IMR-90 (cell line): ENCODE measurements at regions not wholly inside any gene's neighbourhood (a gene's known extent, or its start where the extent isn't known, plus 50 kb on each side); places are given as distances from the start of the nearest gene placed in this dataset.

Source experiments
- ATAC-seq: fragments of 200-7000 bp; cut with Tn5 transposase; 2 replicates; pipeline ENCODE4 v1.9.1; 2020; ENCODE audit warnings: low read depth, mild to moderate bottlenecking, moderate library complexity
- BruUV-seq: library from RNA; stranded (reverse); fragments of 400-500 nt; replicated peaks from 2 replicates; lab custom pipeline; 2021; lab: Mats Ljungman, UMichigan
- CTCF ChIA-PET: fragments of 300-600 bp; formaldehyde crosslinking; extraction: SDS; loops from one replicate; lab custom pipeline; 2021; ENCODE audit warnings: antibody characterized with exemption; lab: Yijun Ruan, JAX
- POLR2A ChIA-PET: fragments of 300-600 bp; sonication (Branson Sonifier 250); formaldehyde crosslinking; loops from one replicate; lab custom pipeline; 2022; ENCODE audit warnings: antibody characterized with exemption; ENCODE audit not compliant: unreplicated experiment; lab: Charles Lee
- DNase-seq: peaks from one replicate; pipeline ENCODE4 v3.0.0; 2013
- H2AFZ ChIP-seq: replicated peaks from 2 replicates; pipeline ENCODE3; 2013; ENCODE audit warnings: low read length, mild to moderate bottlenecking; ENCODE audit not compliant: poor library complexity
- H2AK5ac ChIP-seq: 2 replicates; pipeline ENCODE4 v1.6.1; 2013; ENCODE audit warnings: low read depth, low read length, inconsistent platforms
- H2AK9ac ChIP-seq: replicated peaks from 2 replicates; pipeline ENCODE3; 2013; ENCODE audit warnings: mild to moderate bottlenecking, low read depth, low read length, moderate library complexity; ENCODE audit not compliant: poor library complexity
- H2BK120ac ChIP-seq: 2 replicates; pipeline ENCODE4 v1.6.1; 2013; ENCODE audit warnings: low read depth, low read length, inconsistent platforms
- H2BK15ac ChIP-seq: 3 replicates; pipeline ENCODE4 v1.6.1; 2013; ENCODE audit warnings: low read depth, low read length, inconsistent platforms
- H2BK20ac ChIP-seq: 2 replicates; pipeline ENCODE4 v1.6.1; 2013; ENCODE audit warnings: low read depth, mild to moderate bottlenecking, inconsistent platforms, low read length, moderate library complexity
- H2BK5ac ChIP-seq: 2 replicates; pipeline ENCODE4 v1.6.1; 2013; ENCODE audit warnings: mild to moderate bottlenecking, low read depth, low read length, inconsistent platforms; ENCODE audit not compliant: poor library complexity, severe bottlenecking
- H3K14ac ChIP-seq: replicated peaks from 2 replicates; pipeline ENCODE4 v1.6.1; 2013; ENCODE audit warnings: low read depth, low read length, inconsistent platforms
- H3K18ac ChIP-seq: 2 replicates; pipeline ENCODE4 v1.6.1; 2013; ENCODE audit warnings: low read depth, low read length, control low read depth
- H3K23ac ChIP-seq: 2 replicates; pipeline ENCODE4 v1.6.1; 2013; ENCODE audit warnings: low read depth, low read length, inconsistent platforms
- H3K27ac ChIP-seq: 2 replicates; pipeline ENCODE4 v1.5.1; 2013; ENCODE audit warnings: mild to moderate bottlenecking, control low read depth, low read length; ENCODE audit not compliant: insufficient read depth
- H3K27me3 ChIP-seq: 2 replicates; pipeline ENCODE4 v1.6.1; 2013; ENCODE audit warnings: low read length; ENCODE audit not compliant: control insufficient read depth, insufficient read depth
- H3K36me3 ChIP-seq: 2 replicates; pipeline ENCODE4 v1.6.1; 2013; ENCODE audit warnings: low read length, mixed read lengths; ENCODE audit not compliant: control insufficient read depth, insufficient read depth
- H3K4ac ChIP-seq: 2 replicates; pipeline ENCODE4 v1.6.1; 2013; ENCODE audit warnings: low read depth, low read length, inconsistent platforms
- H3K4me1 ChIP-seq: 2 replicates; pipeline ENCODE4 v1.6.1; 2013; ENCODE audit warnings: low read length, mixed read lengths; ENCODE audit not compliant: control insufficient read depth, insufficient read depth
- H3K4me2 ChIP-seq: 2 replicates; pipeline ENCODE4 v1.6.1; 2013; ENCODE audit warnings: low read depth, mild to moderate bottlenecking, control low read depth, low read length, moderate library complexity
- H3K4me3 ChIP-seq: 2 replicates; pipeline ENCODE4 v1.5.1; 2013; ENCODE audit warnings: low read depth, mild to moderate bottlenecking, control low read depth, low read length, moderate library complexity; ENCODE audit not compliant: insufficient read depth
- H3K56ac ChIP-seq: 2 replicates; pipeline ENCODE4 v1.6.1; 2013; ENCODE audit warnings: low read length, inconsistent platforms; ENCODE audit not compliant: insufficient read depth; ENCODE audit errors: extremely low read depth
- H3K79me1 ChIP-seq, 2 experiments: 2 replicates each; pipeline ENCODE4 v1.6.1; 2013; ENCODE audit warnings: low read length in 2 of 2, inconsistent platforms in 1 of 2, low read depth in 1 of 2
- H3K9ac ChIP-seq: 2 replicates; pipeline ENCODE4 v1.6.1; 2013; ENCODE audit warnings: low read depth, low read length, control low read depth
- H3K9me1 ChIP-seq: 2 replicates; pipeline ENCODE4 v1.6.1; 2013; ENCODE audit warnings: low read length, inconsistent platforms; ENCODE audit not compliant: insufficient read depth
- H3K9me3 ChIP-seq: 2 replicates; pipeline ENCODE4 v1.6.1; 2013; ENCODE audit warnings: low read length; ENCODE audit not compliant: control insufficient read depth, insufficient read depth
- H4K20me1 ChIP-seq: 2 replicates; pipeline ENCODE4 v1.6.1; 2013; ENCODE audit warnings: low read length, inconsistent platforms; ENCODE audit not compliant: insufficient read depth
- H4K5ac ChIP-seq: 2 replicates; pipeline ENCODE4 v1.6.1; 2013; ENCODE audit warnings: mild to moderate bottlenecking, low read depth, low read length, control low read depth
- H4K8ac ChIP-seq, 2 experiments: 2 replicates each; pipeline ENCODE4 v1.6.1; 2013; ENCODE audit warnings: low read depth in 2 of 2, low read length in 2 of 2, control low read depth in 1 of 2, inconsistent platforms in 1 of 2
- H4K91ac ChIP-seq: 2 replicates; pipeline ENCODE4 v1.6.1; 2013; ENCODE audit warnings: low read depth, low read length, inconsistent platforms; ENCODE audit not compliant: insufficient read depth
- MAZ ChIP-seq: IDR thresholded peaks from 2 replicates; pipeline ENCODE4 v1.6.1; 2012; ENCODE audit warnings: low read depth, mild to moderate bottlenecking, low read length, improper control_type of control experiment, moderate library complexity, borderline replicate concordance
- NFE2L2 ChIP-seq: fragments of 150-350 bp; IDR thresholded peaks from 2 replicates; pipeline ENCODE4 v1.6.1; 2016; ENCODE audit warnings: low read depth, mild to moderate bottlenecking, low read length
- WGBS, 2 experiments: methylation state at CpG; one replicate each; pipeline versions ENCODE4 v1.1.5 to v1.1.7; 2013; ENCODE audit warnings: missing lambda C conversion rate in 2 of 2; ENCODE audit not compliant: insufficient read length in 1 of 2; ENCODE audit errors: extremely low coverage in 2 of 2; 5-methylcytosine and 5-hydroxymethylcytosine counted together
- dilution Hi-C: fragments of 300-500 bp; cut with HindIII; formaldehyde crosslinking; loops from one replicate; pipeline ENCODE4 v1.14.3; 2018; ENCODE audit warnings: low sequenced_read_pairs; ENCODE audit not compliant: unreplicated experiment
- in situ Hi-C: fragments of 300-500 bp; cut with MboI; formaldehyde crosslinking; loops from 3 replicates; pipeline ENCODE4 v1.14.3; 2019; ENCODE audit warnings: low sequenced_read_pairs, inconsistent platforms, mixed read lengths
- intact Hi-C: fragments of 100-400 bp; cut with micrococcal nuclease; formaldehyde crosslinking; loops from 2 replicates; pipeline ENCODE4 v1.10.0; 2022
- TF ChIP-seq, protein P1 (sequence below): conservative IDR thresholded peaks from 2 replicates; pipeline ENCODE4 v1.5.1; 2012; ENCODE audit warnings: mild to moderate bottlenecking, low read depth, low read length, improper control_type of control experiment

DNA sequence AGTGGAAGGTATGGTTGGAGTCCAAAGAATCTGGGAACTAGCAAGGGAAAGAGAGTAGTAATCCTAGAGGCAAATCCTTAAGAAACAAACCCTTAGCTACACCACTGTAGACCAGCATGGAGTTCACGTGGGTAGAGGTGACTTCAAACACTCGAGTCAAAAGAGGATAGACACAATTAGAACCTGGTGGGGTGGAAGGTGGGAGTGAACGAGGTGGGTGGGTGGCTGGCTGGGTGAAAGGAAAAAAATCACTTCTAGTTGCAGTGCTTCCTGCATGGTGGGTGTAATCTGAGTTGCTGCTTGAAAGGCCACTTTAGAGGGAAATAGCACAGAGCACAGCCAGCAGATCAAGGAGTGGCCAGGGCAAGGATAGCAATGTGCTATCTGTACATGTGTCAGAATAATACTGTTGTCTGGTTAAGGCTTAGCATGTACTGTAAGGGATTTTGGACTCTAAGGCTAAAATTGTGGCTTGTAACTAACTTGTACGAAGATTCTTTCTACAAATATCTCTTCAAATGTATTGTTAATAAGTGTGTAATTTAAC is 356.2 kb downstream of the GRIA2 start:
- Histone ChIP-seq H3K4ac (no peak overlapping the region), H4K20me1 (no peaks in the 10 kb centered on the region), H3K23ac (no peak overlapping the region), H4K91ac (no peak overlapping the region), H2AFZ (no peak overlapping the region), H3K9me1 (no peaks in the 10 kb centered on the region), H3K79me1 (no peaks in the 10 kb centered on the region), H2BK120ac (no peak overlapping the region), H2BK15ac (no peak overlapping the region), H3K4me3 (no peak overlapping the region), H3K4me1 (no peaks in the 10 kb centered on the region), H3K36me3 (no peaks in the 10 kb centered on the region), H3K4me2 (no peak overlapping the region), H3K14ac (no peak overlapping the region), H2AK9ac (no peak overlapping the region), H2BK20ac (no peak overlapping the region), H3K27me3 (no peaks in the 10 kb centered on the region), H2BK5ac (no peak overlapping the region), H4K8ac (no peak overlapping the region), H3K9me3 (no peaks in the 10 kb centered on the region; the same call in 1 of the 2 replicates), H3K27ac (no peak overlapping the region), H3K9ac (no peak overlapping the region), H3K18ac (no peak overlapping the region), H3K56ac (no peak overlapping the region), H2AK5ac (no peak overlapping the region), H4K5ac (no peak overlapping the region)
- dilution Hi-C loops (no loop called here), in situ Hi-C loops (no loop called here), intact Hi-C loops (no loop called here)
- ATAC-seq (no peak), DNase-seq (no peak)
- CTCF ChIA-PET = no interaction called here
- WGBS, 2 experiments = no CpG with 5 or more reads among the region's 4 CpGs
- BruUV-seq = no TSS peak
- POLR2A ChIA-PET = no interaction called here
- TF ChIP-seq NFE2L2 = no peak
- TF ChIP-seq, protein P1, sequence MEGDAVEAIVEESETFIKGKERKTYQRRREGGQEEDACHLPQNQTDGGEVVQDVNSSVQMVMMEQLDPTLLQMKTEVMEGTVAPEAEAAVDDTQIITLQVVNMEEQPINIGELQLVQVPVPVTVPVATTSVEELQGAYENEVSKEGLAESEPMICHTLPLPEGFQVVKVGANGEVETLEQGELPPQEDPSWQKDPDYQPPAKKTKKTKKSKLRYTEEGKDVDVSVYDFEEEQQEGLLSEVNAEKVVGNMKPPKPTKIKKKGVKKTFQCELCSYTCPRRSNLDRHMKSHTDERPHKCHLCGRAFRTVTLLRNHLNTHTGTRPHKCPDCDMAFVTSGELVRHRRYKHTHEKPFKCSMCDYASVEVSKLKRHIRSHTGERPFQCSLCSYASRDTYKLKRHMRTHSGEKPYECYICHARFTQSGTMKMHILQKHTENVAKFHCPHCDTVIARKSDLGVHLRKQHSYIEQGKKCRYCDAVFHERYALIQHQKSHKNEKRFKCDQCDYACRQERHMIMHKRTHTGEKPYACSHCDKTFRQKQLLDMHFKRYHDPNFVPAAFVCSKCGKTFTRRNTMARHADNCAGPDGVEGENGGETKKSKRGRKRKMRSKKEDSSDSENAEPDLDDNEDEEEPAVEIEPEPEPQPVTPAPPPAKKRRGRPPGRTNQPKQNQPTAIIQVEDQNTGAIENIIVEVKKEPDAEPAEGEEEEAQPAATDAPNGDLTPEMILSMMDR = no peak
- TF ChIP-seq MAZ = no peak
